ENCODE measurements at regions not wholly inside any gene's neighbourhood (a gene's known extent, or its start where the extent isn't known, plus 50 kb on each side); places are given as distances from the start of the nearest gene placed in this dataset.

- TF ChIP-seq POLR2AphosphoS5 (IDR thresholded peaks at IDR 0.05) (no peak), CTCF (IDR thresholded peaks at IDR 0.05 in 8 of 11, conservative IDR thresholded peaks at IDR 0.05 in 3 of 11) (no peak), POLR2A (IDR thresholded peaks at IDR 0.05) (no peak)
Observed at GRCh38 chr4:63566658-63567057, 842.6 kb downstream of the TECRL start.
